K562 (cell line): ENCODE measurements at regions not wholly inside any gene's neighbourhood (a gene's known extent, or its start where the extent isn't known, plus 50 kb on each side); places are given as distances from the start of the nearest gene placed in this dataset.

ENCODE experiments used
- ATAC-seq: fragments of 200-7000 bp; cut with Tn5 transposase; 3 replicates; pipeline ENCODE4 v1.9.1; 2020; ENCODE audit warnings: moderate library complexity
- BruUV-seq: library from RNA; stranded (reverse); fragments of 400-500 nt; replicated peaks from 2 replicates; lab custom pipeline; 2021; lab: Mats Ljungman, UMichigan
- CTCF ChIA-PET: fragments of 300-600 bp; formaldehyde crosslinking; extraction: SDS; loops from one replicate; lab custom pipeline; 2021; ENCODE audit warnings: low intra/inter-chr PET ratio; lab: Yijun Ruan, JAX
- POLR2A ChIA-PET: fragments of 300-600, 350-650 bp; sonication (Branson Sonifier 250); formaldehyde crosslinking; extraction: SDS; loops from one replicate; lab custom pipeline; 2021; ENCODE audit warnings: antibody characterized with exemption, inconsistent platforms; lab: Yijun Ruan, JAX
- DNase-seq, 4 experiments: peaks; one replicate each; pipeline versions ENCODE4 v3.0.0 to v3.0.0-alpha.2; 2011 to 2018; ENCODE audit warnings: low spot score in 3 of 4, mixed read lengths in 3 of 4; ENCODE audit errors: extremely low read depth in 1 of 4
- FAIRE-seq: peaks from 2 replicates; lab custom pipeline; 2011; peaks lifted over from hg19 to GRCh38; lab: Jason Lieb, UNC
- H2AFZ ChIP-seq: 2 replicates; pipeline ENCODE4 v1.6.0; 2011; ENCODE audit warnings: low read depth, low read length, control low read depth, inconsistent platforms
- H3K27ac ChIP-seq: fragments of 200-600 bp; 3 replicates; pipeline ENCODE4 v1.8.0; 2011; ENCODE audit warnings: low read depth, mild to moderate bottlenecking, control low read depth, inconsistent platforms, low read length, moderate library complexity, mixed read lengths; ENCODE audit errors: extremely low read depth
- H3K27me3 ChIP-seq, 2 experiments: fragments of 300-600 bp in 1 of 2; 2 replicates in 1 of 2; 3 replicates in 1 of 2; pipeline versions ENCODE4 v1.6.0 to v1.8.0; 2011; ENCODE audit warnings: inconsistent platforms in 2 of 2, low read length in 2 of 2, mild to moderate bottlenecking in 1 of 2, mixed read lengths in 1 of 2, moderate library complexity in 1 of 2; ENCODE audit not compliant: control insufficient read depth in 2 of 2, insufficient read depth in 2 of 2
- H3K36me3 ChIP-seq: fragments of 300-600 bp; 3 replicates; pipeline ENCODE4 v1.8.0; 2011; ENCODE audit warnings: mild to moderate bottlenecking, low read length, inconsistent platforms; ENCODE audit not compliant: control insufficient read depth, insufficient read depth
- H3K4me1 ChIP-seq, 2 experiments: fragments of 200-600 bp in 1 of 2; replicated peaks in 1 of 2; 2 replicates in 1 of 2; 3 replicates in 1 of 2; pipeline versions ENCODE4 v1.5.1 to v1.8.0; 2011; ENCODE audit warnings: inconsistent platforms in 2 of 2, low read length in 2 of 2, mild to moderate bottlenecking in 1 of 2, mixed read lengths in 1 of 2, moderate library complexity in 1 of 2; ENCODE audit not compliant: control insufficient read depth in 2 of 2, insufficient read depth in 2 of 2
- H3K4me2 ChIP-seq: 2 replicates; pipeline ENCODE4 v1.6.1; 2011; ENCODE audit warnings: low read length, control low read depth, inconsistent platforms, mixed read lengths; ENCODE audit not compliant: insufficient read depth
- H3K4me3 ChIP-seq: fragments of 200-600 bp; sonication (generic), shearing (Covaris generic); 2 replicates; pipeline ENCODE4 v1.5.1; 2016; ENCODE audit warnings: control low read depth, inconsistent platforms
- H3K79me2 ChIP-seq: fragments of 200-600 bp; 3 replicates; pipeline ENCODE4 v1.8.0; 2011; ENCODE audit warnings: low read length, inconsistent platforms; ENCODE audit not compliant: control insufficient read depth, insufficient read depth
- H3K9ac ChIP-seq, 2 experiments: 2 replicates each; pipeline versions ENCODE4 v1.6.0 to v1.6.1; 2011; ENCODE audit warnings: low read depth in 2 of 2, low read length in 2 of 2, control low read depth in 1 of 2, inconsistent platforms in 1 of 2, mild to moderate bottlenecking in 1 of 2, mixed read lengths in 1 of 2; ENCODE audit not compliant: insufficient read depth in 1 of 2
- H3K9me1 ChIP-seq: one replicate; pipeline ENCODE4 v1.6.0; 2011; ENCODE audit warnings: inconsistent platforms, mild to moderate bottlenecking, low read length, moderate library complexity; ENCODE audit not compliant: control insufficient read depth, insufficient read depth
- H3K9me3 ChIP-seq: replicated peaks from 2 replicates; pipeline ENCODE4 v1.5.1; 2011; ENCODE audit warnings: low read depth, low read length, inconsistent platforms; ENCODE audit not compliant: control insufficient read depth, insufficient read depth
- H4K20me1 ChIP-seq: replicated peaks from 2 replicates; pipeline ENCODE4 v1.6.1; 2011; ENCODE audit warnings: low read length, inconsistent platforms, mixed read lengths; ENCODE audit not compliant: control insufficient read depth, insufficient read depth
- NFYB ChIP-seq: IDR thresholded peaks from 2 replicates; pipeline ENCODE4 v1.6.1; 2011; ENCODE audit warnings: mild to moderate bottlenecking, moderate library complexity; ENCODE audit not compliant: insufficient read length; ENCODE audit errors: extremely low read depth
- SMARCA4 ChIP-seq: fragments of 450-650 bp; IDR thresholded peaks from 2 replicates; pipeline ENCODE4 v1.6.1; 2016
- TCF7L2 ChIP-seq: fragments of 150-350 bp; IDR thresholded peaks from 2 replicates; pipeline ENCODE4 v1.6.1; 2016; ENCODE audit warnings: low read depth, mild to moderate bottlenecking, low read length, moderate library complexity
- WGBS: fragments of 100-300 bp; shearing (Covaris generic); methylation state at CpG from one replicate; pipeline ENCODE4 v1.1.6; 2016; ENCODE audit warnings: low coverage, mixed read lengths; ENCODE audit not compliant: insufficient coverage; ENCODE audit errors: missing lambda C conversion rate; 5-methylcytosine and 5-hydroxymethylcytosine counted together
- in situ Hi-C: fragments of 300-500 bp; cut with MboI; formaldehyde crosslinking; loops from 4 replicates; pipeline ENCODE4 v1.15.0; 2018; ENCODE audit warnings: inconsistent platforms, mixed read lengths
- intact Hi-C: fragments of 100-400 bp; cut with micrococcal nuclease; formaldehyde crosslinking; loops from 2 replicates; pipeline ENCODE4 v1.14.2; 2022

- no peak for FAIRE-seq
- Histone ChIP-seq H3K4me2 (no peak overlapping the region), H3K9me1 (no peaks in the 10 kb centered on the region), H3K9me3 (no peaks in the 10 kb centered on the region), H2AFZ (no peak overlapping the region), H4K20me1 (no peaks in the 10 kb centered on the region), H3K9ac (no peak overlapping the region), H3K27me3 (no peaks in the 10 kb centered on the region), H3K79me2 (no peaks in the 10 kb centered on the region), H3K27ac (no peak overlapping the region), H3K36me3 (no peaks in the 10 kb centered on the region), H3K4me3 (no peak overlapping the region), H3K4me1 (no peaks in the 10 kb centered on the region)
- CTCF ChIA-PET: no interaction called here
- ATAC-seq: no peak
- in situ Hi-C loops (no loop called here), intact Hi-C loops (no loop called here)
- TF ChIP-seq SMARCA4 (no peak), NFYB (peak; percentile 59)
- POLR2A ChIA-PET: no interaction called here
- no TSS peak for BruUV-seq
- no peak for DNase-seq
- 21% methylated on average over 17 of the region's 22 CpGs for WGBS
Measured at GRCh38 chr7:80974396-80975358, 55.8 kb upstream of the SEMA3C start.

- Histone ChIP-seq H3K4me3 (no peak overlapping the region), H3K27me3 (no peaks in the 10 kb centered on the region), H3K27ac (no peak overlapping the region), H3K4me2 (no peak overlapping the region), H2AFZ (no peak overlapping the region), H4K20me1 (no peaks in the 10 kb centered on the region), H3K36me3 (no peaks in the 10 kb centered on the region), H3K9ac (no peak overlapping the region), H3K9me3 (no peaks in the 10 kb centered on the region), H3K9me1 (no peaks in the 10 kb centered on the region), H3K79me2 (no peaks in the 10 kb centered on the region), H3K4me1 (no peaks in the 10 kb centered on the region)
- DNase-seq: no peak
- WGBS: 14% methylated on average over 6 of the region's 6 CpGs
- no peak for ATAC-seq
- in situ Hi-C loops: no loop called here
- POLR2A ChIA-PET: no interaction called here
- BruUV-seq: no TSS peak
- no peak for FAIRE-seq
- intact Hi-C loops: no loop called here
- CTCF ChIA-PET: no interaction called here
- no peak for TF ChIP-seq TCF7L2
Measured at GRCh38 chr7:80971225-80971624, 52.4 kb upstream of the SEMA3C start.
